Sigmoid colon (tissue), 4 donors: ENCODE measurements at regions not wholly inside any gene's neighbourhood (a gene's known extent, or its start where the extent isn't known, plus 50 kb on each side); places are given as distances from the start of the nearest gene placed in this dataset.

Experiments
- CTCF ChIP-seq, 4 experiments: fragments of 450-650 bp in 3 of 4; fragments of 200-600 bp in 1 of 4; IDR thresholded peaks; one replicate each; pipeline ENCODE4 v1.5.1; 2016 to 2019; ENCODE audit warnings: antibody characterized with exemption in 4 of 4, mild to moderate bottlenecking in 3 of 4, moderate library complexity in 2 of 4
- EP300 ChIP-seq, 4 donors: sonication (generic); formaldehyde crosslinking; IDR thresholded peaks; one replicate each; pipeline ENCODE4 v1.6.1; 2017; ENCODE audit warnings: antibody characterized with exemption in 4 of 4
- POLR2A ChIP-seq, 2 donors: fragments of 450-650 bp; IDR thresholded peaks; one replicate each; pipeline ENCODE4 v1.6.1; 2016; ENCODE audit warnings: antibody characterized with exemption in 2 of 2, mild to moderate bottlenecking in 2 of 2, moderate library complexity in 2 of 2
- POLR2AphosphoS5 ChIP-seq, 4 donors: sonication (generic); formaldehyde crosslinking; IDR thresholded peaks; one replicate each; pipeline ENCODE4 v1.6.1; 2017; ENCODE audit warnings: antibody characterized with exemption in 4 of 4

GRCh38 chr13:66212511-66212910 lies 1017.6 kb downstream of the PCDH9 start:
- no peak for TF ChIP-seq CTCF (IDR thresholded peaks at IDR 0.05)
- no peak for TF ChIP-seq POLR2A (IDR thresholded peaks at IDR 0.05)
- TF ChIP-seq POLR2AphosphoS5 (IDR thresholded peaks at IDR 0.05) = no peak
- no peak for TF ChIP-seq EP300 (IDR thresholded peaks at IDR 0.05)
